Lower leg skin (tissue), 3 donors: ENCODE measurements at regions not wholly inside any gene's neighbourhood (a gene's known extent, or its start where the extent isn't known, plus 50 kb on each side); places are given as distances from the start of the nearest gene placed in this dataset.

Source experiments
- CTCF ChIP-seq, 3 donors: fragments of 450-650 bp; IDR thresholded peaks; one replicate each; pipeline ENCODE4 v1.5.1; 2016; ENCODE audit warnings: antibody characterized with exemption in 3 of 3, mild to moderate bottlenecking in 3 of 3, moderate library complexity in 2 of 3
- POLR2A ChIP-seq, 2 donors: fragments of 450-650 bp; IDR thresholded peaks; one replicate each; pipeline ENCODE4 v1.6.1; 2016 to 2017; ENCODE audit warnings: antibody characterized with exemption in 2 of 2, mild to moderate bottlenecking in 1 of 2, moderate library complexity in 1 of 2

GRCh38 chr2:8578335-8579244 lies 103.3 kb upstream of the ID2 start:
- no peak for TF ChIP-seq CTCF (IDR thresholded peaks at IDR 0.05)
- TF ChIP-seq POLR2A (IDR thresholded peaks at IDR 0.05), result no peak
